ENCODE measurements at regions not wholly inside any gene's neighbourhood (a gene's known extent, or its start where the extent isn't known, plus 50 kb on each side); places are given as distances from the start of the nearest gene placed in this dataset.
"Not testable (repeated sequence)": the region's sequence is repeated elsewhere in the genome, so short reads cannot be mapped to it uniquely, and the experiment has no call there.

DNA sequence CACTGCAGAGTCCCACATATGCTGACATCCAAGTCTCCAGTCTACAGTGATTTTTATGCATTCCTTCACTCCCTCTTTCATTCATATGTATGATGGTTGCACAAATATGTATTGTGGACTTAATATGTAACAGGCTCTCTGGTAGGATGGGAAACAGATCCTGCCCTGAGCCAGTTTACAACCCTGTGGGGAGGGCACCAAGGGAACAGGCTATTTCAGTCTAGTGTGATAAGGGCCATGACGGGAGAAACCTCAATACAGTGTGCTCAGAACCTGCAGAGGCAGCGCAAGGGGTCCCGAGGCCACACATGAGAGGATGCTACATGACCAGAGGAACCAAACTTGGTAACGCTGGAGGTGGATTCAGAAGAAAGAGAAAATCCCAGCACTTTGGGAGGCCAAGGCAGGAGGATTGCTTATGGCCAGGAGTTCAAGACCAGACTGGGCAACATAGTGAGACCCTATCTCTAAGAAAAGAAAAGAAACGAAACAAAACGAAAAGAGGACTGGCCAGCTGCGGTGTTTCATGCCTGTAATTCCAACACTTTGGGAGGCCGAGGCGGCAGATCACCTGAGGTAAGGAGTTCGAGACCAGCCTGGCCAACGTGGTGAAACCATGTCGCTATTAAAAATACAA lies 249.8 kb upstream of the JARID2 start:
- DNase-seq (ENCODE audit: low read depth in 2 of 2) = no peak

DNA sequence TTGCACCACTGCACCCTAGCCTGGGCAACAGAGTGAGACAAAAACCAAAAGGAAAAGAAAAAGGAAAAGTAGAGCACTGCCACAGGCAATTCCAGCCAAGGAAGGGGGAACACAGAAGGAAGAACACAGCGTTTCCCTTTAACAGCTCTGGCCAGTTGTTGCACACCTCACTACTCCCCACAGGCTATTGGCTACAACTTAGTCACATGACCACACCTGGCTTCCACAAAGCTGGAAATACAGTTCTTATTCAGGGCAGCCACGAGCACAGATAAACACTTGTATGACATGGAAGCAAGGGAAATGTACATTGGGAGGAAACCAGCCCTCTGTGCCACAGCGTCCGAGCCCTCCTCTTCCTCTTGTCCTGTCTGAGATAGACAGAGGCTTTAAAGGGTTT lies 249.0 kb upstream of the JARID2 start:
- DNase-seq (ENCODE audit: low read depth in 2 of 2) = no peak

DNA sequence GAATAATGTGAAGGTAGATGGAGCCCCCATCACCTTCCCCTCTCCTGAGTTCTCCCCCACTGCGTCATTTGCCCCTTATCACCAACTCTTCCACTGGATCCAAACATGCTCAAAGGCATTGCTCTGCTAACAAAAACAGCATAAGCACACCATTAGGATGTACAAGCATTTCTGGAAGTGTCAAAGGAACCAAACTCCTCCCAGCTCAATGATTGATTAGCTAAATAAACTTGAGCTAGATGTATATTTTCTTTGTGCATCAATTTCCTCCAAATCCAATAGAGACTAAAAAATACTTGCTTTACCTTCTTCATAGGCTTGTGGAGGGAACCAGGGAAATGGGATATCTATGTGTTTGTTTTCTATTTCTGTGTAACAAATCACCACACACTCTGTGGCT lies 248.4 kb upstream of the JARID2 start:
- no peak for DNase-seq (ENCODE audit: low read depth in 2 of 2)

DNA sequence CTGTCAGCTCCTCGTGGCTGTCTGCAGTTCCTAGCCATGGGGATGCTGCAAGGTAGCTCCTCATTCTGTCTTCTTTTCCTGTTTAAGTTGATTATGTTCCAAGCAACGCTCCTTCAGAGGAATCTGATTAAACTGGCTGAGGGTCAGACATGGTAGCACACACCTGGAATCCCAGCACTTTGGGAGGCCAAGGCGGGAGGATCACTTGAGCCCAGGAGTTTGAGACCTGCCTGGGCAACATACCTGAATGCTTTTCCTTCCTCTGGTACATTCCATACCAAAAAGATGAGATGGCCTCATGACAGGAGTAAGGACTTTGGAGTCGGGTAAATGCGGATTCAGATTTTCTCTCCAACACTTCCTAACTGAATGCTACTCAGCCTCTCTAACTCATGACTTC lies 246.8 kb upstream of the JARID2 start:
- no peak for DNase-seq (ENCODE audit: low read depth in 2 of 2)

DNA sequence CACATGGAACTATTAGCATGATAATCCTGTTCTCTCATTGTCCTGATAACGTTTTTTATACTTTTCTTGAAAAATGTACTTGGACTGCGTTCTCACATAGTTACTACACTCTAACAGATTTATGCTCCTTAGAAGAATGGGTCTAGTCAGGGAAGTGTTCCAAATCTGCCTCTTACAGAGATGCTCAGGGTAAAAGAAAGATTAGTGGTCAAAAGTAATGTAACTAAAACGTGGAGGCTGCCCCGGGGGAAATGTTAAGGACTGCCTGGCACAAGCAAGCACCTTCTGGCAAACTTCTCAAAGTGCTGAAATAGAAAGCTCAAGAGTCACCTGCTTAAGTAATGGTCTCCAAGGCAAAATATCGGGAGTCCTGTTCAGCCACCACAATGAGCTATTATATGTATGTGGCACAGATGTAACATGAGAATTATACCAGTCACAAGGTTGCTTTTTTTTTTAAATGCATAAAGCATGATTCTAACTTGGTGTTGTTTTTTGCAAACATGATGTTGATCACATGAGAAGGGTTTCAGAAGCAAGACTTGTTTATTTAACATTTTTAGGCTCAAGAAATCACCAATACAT lies 244.5 kb upstream of the JARID2 start:
- DNase-seq (ENCODE audit: low read depth in 2 of 2) = no peak

DNA sequence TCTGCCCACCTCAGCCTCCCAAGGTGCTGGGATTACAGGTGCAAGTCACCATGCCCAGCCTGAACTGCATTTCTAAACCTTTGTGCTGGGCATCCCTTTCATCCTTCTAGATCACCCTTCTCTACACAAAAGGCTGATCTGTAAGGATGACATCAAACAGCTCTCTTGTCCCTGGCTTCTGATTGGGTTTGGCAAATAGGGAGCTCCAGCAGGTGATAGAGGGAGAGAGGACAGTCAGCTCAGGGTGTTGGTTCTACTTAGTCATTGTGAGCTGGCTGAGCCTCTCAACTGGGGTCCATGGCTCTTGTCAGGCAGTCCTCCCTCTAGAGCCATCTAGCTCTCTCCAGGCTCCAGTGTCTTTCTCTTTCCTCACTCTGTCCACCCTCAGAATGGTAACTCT lies 237.6 kb upstream of the JARID2 start:
- DNase-seq (ENCODE audit: low read depth in 2 of 2) = no peak

DNA sequence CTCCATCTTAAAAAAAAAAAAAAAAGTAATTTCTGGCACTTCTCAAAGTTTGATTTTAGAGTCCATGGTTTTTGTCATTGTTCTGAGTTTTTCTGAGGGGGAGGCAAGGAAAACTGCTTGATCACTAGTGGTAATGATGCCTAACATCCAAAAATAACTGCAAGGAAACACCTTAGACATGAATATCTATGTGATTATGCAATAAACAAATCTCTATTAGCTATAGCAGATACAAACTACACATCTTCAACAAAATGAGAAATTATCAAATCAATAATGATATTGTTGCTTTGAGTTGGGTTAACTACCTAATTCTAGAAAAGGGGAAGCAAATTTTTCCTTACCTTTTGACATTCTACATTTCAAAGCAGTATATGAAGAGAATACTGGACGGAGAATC lies 230.9 kb upstream of the JARID2 start:
- no peak for DNase-seq (ENCODE audit: low read depth in 2 of 2)

DNA sequence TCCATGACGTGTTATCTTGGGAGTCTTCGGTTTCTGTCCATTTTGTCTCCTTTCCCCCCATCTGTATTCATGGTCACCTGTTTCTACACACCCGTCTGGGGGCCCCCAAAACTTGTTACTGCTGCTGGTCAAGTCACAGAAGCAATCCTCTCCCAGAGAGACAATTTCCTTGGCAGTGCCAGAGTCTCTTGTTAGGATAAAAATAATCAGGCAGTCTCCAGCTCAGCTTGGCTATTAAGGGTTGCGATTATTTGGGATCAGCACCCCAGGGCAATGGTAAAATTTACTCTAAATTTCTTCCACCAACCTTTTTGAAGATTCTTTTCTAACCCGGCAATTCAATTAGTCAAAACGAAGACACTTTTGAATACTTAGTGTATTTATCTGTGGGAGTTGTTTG lies 229.1 kb upstream of the JARID2 start:
- DNase-seq (ENCODE audit: low read depth in 2 of 2) = no peak

DNA sequence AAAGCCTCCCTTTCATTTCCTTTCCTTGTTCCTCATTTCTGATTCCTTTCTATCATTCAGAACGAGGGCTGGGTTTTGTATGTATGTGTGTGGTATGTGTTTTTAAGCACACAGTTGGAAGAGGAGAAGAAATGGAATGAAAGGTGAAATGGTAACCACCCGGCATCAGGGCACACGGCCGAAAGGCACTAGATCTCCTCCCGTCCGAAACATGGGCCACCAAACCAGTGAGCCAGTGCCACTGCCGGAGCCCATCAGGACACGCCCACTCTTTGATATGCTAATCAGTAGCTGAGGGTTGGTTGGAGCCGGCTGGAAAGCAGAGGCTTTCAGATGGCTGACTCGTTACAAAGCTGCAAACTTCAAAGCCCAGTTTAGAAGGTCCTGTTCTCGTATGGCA lies 228.6 kb upstream of the JARID2 start:
- DNase-seq (ENCODE audit: low read depth in 2 of 2) = no peak

DNA sequence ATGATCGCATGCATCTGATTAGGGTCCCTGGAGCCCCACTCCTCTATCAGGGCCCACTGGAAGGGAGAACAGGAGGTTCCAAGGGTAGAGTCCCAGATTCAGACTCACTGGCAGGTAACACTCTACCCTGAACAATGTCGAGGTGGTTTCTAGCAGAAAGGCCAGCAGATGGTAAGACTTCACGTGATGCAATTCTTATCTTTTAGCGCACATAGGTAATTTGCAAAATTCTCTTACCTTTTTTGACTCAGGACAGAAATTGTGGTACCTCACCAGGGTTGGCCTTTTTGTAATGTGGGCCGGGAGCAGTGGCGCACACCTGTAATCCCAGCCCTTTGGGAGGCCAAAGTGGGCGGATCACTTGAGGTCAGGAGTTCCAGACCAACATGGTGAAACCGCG lies 228.1 kb upstream of the JARID2 start:
- no peak for DNase-seq (ENCODE audit: low read depth in 2 of 2)

DNA sequence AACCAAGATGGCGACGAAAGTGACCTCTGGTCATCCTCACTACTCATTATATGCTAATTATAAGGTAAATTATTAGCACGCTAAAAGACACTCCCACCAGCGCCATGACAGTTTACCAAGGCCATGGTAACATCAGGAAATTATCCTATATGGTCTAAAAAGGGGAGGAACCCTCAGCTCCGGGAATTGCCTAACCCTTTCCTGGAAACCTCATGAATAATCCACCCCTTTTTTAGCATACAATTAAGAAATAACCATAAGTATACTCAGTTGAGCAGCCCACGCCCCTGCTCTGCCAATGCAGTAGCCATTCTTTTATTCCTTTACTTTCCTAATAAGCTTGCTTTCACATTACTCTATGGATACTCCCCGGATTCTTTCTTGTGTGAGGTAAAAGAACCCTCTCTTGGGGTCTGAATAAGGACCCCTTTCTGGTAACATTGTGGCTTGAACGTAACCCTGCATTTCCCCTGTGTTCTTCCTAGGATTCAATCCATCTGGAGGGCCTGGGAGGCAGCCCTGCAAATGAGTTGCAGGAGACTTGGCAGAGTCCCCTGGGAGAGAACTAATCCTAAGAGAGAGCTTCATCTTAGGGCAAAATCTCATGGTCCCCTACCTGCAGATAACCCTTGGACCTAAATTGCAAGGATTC lies 225.6 kb upstream of the JARID2 start:
- DNase-seq (ENCODE audit: low read depth in 2 of 2) = no peak

DNA sequence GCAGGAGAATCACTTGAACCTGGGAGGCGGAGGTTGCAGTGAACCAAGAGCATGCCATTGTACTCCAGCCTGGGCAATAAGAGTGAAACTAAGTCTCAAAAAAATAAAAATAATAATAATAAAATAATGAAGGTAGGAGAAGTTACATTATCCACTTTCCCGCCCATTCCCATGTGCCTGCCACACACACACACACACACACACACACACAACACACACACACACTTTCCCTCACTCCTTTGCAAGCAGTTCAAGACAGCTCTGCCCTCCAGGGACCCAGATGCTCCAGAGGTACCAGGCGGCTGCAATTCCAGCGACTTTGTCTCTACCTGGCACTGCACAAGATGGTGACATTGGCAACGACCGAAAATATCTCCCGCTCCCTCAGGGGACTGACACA lies 224.8 kb upstream of the JARID2 start:
- DNase-seq (ENCODE audit: low read depth in 2 of 2) = no peak

DNA sequence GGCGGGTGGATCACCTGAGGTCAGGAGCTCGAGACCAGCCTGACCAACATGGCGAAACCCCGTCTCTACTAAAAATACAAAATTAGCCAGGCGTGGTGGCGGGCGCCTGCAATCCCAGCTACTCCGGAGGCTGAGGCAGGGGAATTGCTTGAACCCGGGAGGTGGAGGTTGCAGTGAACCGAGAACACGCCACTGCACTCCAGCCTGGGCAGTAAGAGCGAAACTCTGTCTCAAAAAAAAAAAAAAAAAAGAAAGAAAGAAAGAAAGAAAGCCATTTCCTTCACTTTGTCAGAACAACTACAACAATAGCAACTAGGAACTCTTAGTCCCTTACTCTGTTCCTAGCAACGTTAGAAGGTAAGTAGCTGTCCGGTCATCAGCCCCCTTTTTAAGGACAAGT lies 222.9 kb upstream of the JARID2 start:
- DNase-seq (ENCODE audit: low read depth in 2 of 2) = not testable (repeated sequence)

DNA sequence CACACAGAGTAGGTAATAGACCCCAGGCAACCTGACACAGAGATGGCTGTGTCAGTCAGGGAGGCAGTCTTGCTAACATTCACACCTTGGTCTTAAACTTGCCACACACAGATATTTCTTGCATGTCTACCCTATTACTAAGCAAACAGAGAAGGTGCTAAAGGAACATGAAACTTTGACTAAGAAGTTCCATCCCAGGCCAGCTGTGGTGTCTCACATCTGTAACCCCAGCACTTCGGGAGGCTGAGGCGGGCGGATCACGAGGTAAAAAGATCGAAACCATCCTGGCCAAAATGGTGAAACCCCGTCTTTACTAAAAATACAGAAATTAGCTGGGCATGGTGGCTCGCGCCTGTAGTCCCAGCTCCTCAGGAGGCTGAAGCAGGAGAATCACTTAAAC lies 222.4 kb upstream of the JARID2 start:
- peak in 1 of 2 donors; percentile 34 for DNase-seq (ENCODE audit: low read depth in 2 of 2)

DNA sequence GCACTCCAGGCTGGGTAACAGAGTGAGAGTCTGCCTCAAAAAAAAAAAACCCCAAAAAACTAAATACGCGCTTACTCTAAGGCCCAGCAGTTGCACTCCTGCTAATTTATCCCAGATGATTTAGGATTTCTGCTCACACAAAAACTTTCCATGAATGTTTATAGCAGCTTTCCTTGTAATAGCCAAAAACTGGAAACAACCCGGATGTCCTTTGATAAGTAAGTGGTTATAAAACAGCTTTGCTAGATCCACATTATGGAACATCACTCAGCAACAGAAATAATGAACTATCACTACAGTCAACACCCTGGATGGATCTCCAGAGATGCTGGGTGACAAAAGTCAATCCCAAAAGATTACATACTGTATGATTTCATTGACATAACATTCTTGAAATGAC lies 220.4 kb upstream of the JARID2 start:
- DNase-seq (ENCODE audit: low read depth in 2 of 2) = no peak

DNA sequence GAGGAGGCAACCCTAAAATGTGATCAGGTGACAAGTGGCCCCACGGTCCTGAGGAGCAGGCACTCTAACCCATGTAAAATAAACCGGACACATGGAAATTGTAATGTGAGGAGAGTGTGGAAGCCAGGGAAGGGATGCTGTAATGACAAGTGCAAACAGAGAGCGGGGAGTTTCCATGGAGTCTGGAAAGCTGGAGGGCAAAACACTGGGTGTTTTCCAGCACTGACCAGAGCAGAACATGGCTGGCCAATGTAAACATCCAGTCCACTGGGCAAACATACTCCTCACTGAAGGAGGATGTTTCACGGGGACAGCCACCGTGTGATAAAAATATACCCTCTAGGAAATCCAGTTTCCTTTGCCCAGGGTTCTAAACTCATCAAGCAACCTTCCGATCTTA lies 219.0 kb upstream of the JARID2 start:
- no peak for DNase-seq (ENCODE audit: low read depth in 2 of 2)

DNA sequence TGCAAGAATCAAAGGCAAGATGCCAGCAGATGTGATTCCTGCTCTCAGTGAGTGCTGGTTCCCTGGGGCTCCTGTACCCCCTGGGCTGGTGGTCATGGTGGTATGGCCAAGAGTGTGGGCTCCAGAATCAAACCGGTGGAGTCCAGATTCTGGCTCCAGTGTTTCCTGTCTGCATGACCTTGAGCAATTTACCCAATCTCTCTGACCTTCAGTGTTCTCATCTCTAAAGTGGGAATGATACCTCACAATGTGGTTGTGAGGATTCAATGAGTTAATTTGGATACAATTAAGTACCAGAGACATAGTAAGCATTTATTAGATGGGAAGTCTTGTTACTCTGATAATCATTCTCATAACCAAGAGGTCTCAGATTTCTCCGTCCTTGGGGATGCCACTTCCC lies 218.4 kb upstream of the JARID2 start:
- DNase-seq (ENCODE audit: low read depth in 2 of 2) = no peak

DNA sequence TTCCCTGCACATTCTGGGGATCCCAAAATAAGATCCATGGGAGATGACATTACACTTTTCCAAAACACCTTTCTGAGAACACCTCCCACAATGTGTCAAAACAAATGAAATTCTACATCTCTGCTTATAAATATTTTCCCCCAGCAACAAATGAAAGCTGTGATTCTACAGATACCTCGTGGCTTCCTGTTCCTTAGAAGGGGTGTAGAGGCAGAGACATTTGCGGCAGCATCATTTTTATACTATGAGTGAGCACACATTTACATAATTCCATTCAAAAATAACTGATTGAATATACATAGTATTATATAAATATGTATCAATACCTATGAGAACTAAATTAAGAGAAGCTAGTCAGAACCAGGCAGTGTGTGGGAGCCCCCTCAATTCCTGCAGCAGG lies 213.9 kb upstream of the JARID2 start:
- no peak for DNase-seq (ENCODE audit: low read depth in 2 of 2)

DNA sequence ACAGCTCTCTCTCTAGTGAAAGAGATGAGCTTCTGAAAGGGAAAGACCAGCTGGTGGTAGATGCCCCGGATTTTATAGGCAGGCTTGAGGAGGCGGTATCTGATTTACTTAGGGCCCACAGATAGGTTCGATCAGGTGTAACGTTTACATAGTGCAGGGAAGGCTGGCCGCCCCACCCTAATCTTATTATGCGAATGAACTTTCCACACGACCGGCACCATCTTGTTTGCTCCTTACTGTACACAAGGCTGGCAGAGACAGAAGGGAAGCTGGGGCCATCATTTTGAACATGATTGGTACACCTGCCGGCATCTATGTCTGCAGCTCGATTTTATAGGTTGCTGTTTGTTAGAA lies 212.0 kb upstream of the JARID2 start:
- DNase-seq (ENCODE audit: low read depth in 2 of 2) = no peak

DNA sequence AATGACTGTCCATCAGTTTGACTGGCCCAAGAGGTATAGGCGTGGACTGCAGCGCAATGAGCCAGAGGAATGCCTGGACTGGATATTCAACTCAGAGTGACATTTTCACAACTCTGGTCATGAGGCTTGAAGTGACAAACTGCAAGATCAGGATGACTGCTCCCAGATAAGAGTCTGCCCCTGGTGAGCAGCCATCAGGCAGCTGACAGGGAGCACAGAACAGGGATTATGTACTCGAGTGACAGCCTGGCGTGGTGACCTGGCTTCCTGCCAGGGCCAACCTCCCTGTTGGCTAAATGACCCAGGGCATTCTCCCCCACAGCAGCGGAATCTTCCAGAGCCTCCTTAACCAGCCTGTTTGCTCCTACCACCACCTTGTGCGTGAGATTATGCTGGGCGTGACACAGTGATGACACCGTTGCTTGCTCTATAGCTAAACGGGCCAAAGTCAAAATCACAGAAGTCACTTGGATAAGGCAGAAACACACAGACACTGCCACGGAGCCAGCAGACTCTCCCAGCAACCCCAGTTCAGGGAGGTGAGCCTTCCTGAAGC lies 209.1 kb upstream of the JARID2 start:
- no peak for DNase-seq (ENCODE audit: low read depth in 2 of 2)

DNA sequence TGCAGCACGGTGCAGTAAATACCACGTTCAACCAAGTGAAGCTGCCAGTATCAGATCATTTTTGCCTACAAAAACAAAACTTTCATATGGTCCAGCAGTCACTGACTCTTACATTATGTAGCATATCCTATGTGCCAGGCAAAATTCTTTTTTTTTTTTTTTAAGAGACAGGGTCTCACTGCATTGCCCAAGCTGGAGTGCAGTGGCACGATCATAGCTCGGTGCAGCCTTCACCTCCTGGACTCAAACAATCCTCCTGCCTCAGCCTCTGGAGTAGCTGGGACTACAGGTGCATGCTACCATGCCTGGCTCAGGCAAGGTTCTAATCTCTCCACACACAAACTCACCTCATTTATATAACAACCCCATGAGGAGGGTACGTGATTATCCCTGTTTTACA lies 208.6 kb upstream of the JARID2 start:
- no peak for DNase-seq (ENCODE audit: low read depth in 2 of 2)

DNA sequence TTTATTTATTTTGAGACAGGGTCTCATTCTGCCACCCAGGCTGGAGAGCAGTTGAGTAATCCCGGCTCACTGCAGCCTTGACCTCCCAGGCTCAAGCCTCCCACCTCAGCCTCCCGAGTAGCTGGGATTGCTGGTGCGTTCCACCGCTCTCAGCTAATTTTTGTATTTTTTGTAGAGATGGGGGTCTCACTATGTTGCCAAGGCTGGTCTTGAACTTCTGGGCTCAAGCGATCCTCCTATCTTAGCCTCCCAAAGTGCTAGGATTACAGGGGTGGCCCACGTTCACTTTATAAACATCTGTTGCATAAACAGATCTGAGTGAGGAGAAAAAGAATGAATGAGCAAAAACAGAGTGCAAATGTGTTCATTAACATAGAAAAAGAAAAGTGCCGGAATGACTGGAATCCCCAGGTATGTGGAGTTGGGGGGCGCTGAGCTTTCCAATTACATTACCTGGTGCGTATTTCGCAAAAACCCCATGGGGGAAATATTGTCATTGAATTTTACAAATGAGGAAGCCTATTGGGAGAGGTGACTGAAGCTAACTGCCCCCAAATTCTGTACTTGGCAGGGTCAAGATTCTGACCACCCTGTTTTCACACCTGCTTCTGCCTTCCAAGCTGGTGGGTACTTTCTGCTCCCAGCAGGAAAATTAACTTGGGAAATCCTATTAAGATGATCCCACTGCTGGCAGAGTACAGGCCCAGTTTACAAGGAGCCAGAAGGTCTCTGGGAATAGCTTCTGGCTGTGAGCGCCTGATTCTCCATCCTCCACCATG lies 207.7 kb upstream of the JARID2 start:
- no peak for DNase-seq (ENCODE audit: low read depth in 2 of 2)

DNA sequence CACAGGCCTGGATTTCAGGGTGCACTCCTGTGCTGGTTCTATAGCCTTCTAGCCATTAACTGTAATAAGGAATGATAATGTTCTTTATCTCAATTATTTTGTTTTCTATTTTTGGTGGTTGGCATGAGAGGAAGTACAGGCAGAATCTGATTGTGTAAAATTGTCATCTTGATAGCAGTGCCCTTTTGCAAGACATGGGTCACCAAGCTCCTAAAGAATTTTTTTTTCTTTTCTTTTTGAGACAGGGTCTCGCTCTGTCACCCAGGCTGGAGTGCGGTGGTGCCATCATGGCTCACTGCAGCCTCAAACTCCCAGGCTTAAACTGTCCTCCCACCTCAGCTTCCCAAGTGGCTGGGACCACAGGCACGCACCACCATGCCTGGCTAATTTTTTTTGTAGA lies 206.7 kb upstream of the JARID2 start:
- no peak for DNase-seq (ENCODE audit: low read depth in 2 of 2)

Data from stimulated activated CD8-positive, alpha-beta memory T cell treated with anti-CD3 and anti-CD28 coated beads, Interleukin-15, amount 100 ng/mL, for 4 hours (primary cell).